RPMI8226 (cell line): ENCODE measurements at regions not wholly inside any gene's neighbourhood (a gene's known extent, or its start where the extent isn't known, plus 50 kb on each side); places are given as distances from the start of the nearest gene placed in this dataset.

Experiments
- DNase-seq: peaks from one replicate; pipeline ENCODE4 v3.0.0-alpha.2; 2015

DNA sequence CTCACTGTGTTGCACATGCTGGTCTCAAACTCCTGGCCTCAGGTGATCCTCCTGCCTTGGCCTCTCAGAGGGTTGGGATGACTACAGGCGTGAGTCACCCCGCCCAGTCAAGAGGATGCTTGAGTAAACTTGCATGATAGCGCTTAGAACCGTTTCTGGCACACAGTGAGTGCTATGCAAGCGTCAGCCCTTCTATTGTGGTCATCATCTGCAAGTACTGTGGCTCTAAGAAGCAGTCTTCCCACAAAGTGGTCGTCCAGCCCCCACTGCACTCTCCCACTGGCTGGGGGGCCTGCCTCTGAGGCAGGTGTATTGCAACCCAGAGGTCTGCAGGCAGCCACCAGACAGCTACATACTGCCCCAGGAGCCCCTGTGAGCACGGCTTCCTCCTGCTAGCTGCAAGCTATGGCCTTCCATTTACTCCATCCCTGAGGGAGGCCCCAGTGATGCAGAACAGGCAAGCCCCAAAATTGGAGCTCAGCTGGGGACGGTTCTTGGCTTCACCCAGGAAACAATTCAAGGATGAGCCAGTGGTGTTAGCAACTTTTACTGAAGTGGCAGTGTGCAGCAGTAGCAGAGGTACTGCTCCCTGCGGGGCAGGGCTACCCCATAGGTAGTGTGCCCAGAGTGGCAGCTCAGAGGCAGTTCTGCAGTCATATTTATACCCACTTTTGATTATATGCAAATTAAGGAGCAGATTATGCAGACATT, 95.4 kb downstream of the LSM3 start:
- no peak for DNase-seq

DNA sequence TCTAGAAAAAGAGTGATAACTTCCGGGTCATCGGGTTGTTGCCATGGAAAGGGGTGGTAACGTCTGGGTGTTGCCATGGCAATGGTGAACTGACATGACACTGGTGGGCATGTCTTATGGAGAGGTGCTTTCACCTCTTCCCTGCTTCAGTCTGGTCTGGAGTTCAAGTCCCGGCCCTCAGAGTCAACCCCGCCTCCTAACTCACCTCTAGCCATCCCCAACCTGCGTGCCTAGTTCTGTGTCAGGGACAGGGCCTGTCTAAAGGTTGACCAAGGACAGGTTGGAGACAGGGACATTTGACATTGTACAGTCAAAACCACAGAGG, 96.0 kb downstream of the LSM3 start:
- peak; percentile 17 for DNase-seq

GRCh38 chr3:14274999-14275961, 96.7 kb downstream of the LSM3 start:
- peak; percentile 48 for DNase-seq

- no peak for DNase-seq
These were observed 97.6 kb downstream of the LSM3 start for GRCh38 chr3:14275962-14276909.

GRCh38 chr3:14277557-14277956, 98.9 kb downstream of the LSM3 start:
- no peak for DNase-seq

DNA sequence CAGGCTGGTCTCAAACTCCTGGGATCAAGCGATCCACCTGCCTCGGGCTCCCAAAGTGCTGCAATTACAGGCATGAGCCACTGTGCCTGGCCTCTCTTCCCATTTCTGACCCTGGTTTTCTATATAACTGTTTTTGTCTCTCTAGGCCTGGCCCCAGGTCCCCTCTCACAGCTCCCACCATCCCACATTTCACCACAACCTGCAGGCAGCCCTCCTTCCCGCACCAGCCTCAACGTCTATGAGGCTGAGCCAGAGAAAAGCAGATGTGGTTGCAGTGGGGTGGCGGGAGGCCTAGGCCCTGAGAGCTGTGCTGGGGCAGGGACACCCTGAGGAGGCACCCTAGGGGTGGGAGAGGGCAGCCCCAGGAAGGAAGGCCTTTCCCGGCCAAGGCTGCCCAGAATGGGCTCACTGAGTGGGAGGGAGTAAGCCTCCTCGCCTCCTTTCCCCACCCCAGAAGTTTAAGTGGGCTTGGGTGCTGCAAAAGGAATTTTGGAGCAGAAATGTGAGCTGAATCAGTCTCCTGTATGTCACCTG, 99.7 kb downstream of the LSM3 start:
- no peak for DNase-seq

DNA sequence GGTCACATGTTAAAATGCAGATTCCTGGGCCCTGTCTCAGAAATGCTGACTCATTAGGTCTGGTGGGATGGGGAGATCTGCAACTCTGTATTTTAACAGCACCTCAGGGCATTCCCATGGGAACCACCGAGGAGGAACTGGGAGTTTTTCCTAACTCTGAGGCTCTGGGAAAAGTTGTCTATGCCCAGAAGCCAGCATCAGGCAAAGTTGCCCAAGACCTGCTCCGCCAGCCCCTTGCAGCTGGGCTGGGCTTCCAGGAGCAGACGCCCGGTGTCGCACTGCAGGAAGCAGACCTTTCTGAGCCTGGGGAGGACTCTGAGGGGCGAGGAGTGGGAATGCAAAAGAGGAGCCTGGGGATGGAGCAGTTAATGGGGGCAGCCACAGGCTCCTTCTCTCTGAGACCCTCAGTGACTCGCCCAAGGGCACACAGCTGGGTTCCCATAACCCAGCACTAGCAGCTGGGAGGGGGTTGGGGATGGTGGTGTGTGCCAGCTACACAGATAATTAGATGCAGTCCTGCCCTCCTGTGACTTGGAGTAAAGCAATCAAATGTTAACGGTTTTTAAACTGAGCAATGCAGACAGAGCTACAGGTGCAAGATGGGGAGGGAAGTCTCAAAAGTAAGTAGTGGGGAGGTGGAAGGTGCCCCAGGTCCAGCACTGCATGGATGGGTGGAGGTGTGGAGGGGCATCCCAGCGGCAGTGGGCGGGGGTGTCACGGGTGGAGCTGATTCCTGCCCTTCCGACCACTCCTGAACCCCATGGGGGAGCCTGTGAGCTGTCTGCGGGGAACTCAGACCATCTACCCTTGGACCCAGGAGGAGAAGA, 100.4 kb downstream of the LSM3 start:
- DNase-seq: peak; percentile 42

DNA sequence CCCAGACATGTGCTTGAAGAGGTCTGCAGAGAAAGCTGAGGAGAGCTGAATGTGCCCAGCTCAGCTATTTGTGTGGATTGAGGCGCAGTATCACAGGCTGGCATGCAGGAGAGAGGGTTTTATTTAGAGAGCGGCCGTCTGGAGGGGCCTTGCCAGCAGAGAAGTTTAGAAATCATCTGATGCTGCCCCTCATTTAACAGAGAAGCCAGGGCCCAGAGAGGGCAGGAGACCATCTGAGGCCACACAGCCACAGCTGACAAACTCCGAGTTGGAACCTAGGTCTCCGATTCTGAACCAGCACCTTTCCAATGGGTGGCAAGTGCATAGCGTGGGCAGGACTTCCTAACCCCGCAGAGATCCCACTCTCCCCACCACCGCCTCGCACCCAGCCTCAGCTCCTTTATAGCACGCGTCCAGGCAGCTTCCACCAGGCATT, 101.0 kb downstream of the LSM3 start:
- DNase-seq: peak; percentile 57

DNA sequence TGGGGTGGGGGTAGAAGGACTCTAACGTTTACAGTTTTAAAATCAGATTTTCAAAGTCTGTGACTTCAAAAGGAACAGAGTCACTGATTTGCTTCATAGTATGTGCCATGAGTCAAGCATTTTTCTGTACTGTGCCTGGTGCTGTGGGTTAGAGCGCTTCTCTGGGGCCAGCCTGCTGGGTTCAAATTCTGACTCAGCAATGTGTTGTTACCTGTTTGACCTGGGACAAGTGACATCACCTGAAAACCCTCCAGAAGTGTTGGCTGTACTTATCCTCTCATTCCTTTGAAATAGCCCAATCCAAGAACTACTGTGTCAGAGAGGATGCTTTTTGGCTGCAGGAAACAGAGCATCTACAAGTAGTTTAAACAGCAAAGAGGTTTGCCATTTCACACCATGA, 101.7 kb downstream of the LSM3 start:
- peak; percentile 20 for DNase-seq

DNA sequence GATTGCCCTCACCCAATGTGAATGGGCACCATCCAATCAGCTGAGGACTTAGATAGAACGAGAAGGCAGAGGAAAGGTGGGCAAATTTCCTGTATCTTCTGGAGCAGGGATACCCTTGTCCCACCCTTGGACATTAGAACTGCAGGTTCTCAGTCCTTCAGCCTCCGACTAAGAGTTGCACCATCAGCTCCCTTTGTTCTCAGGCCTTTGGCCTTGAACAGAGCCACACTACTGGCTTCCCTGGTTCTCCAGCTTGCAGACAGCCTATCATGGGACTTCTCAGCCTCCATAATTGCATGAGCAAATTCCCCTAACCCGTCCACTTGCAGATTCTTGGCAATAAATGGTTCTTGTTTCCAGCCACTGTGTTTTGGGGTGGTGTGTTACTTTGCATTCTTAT, 102.4 kb downstream of the LSM3 start:
- no peak for DNase-seq

DNA sequence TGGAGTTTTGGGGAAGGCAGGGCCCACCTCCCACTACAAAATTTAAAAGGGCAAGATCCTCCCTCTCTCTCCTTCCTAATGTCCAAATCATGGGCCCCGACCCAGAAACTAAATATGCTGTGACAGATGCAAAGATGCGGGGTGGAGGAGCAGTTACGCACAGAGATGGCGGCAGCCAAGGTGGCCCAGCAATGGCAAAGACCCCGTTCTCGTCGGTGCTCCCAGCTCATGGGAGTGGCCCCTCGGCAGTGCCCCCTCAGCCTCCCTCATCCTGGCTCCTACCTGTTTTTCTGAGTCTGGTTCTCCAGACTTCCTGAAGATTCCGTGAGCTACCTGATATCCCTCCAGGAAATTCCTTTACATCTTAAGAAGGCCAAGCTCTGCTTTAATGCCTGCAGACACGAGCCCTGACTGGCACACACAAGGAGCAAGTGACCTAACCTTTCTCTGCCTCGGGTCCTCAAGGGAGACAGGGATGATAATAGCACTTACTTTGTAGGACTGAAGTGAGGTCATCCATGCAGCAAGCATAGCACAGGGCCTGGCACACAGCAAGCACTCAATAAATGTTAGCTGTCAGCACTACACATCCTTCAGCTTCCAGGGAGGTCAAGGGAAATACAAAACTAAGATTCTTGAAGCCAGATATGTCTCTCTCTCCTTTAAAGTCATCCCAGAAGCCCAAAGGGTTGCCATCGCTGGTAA, 103.5 kb downstream of the LSM3 start:
- DNase-seq: no peak

DNA sequence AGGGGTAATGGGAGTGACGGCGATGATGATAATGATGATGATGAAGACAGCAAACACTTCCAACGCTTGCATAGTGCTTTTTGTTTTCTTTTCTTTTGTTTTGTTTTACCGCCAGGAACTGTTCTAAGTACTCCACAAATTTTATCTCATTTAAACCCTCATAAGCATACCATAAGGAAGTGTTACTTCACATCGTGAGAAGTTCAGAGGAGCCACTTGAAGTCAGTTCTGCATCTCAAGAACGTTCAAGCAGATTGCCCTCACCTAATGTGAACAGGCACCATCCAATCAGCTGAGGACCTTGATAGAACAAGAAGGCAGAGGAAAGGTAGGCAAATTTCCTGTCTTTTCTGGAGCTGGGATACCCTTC, 104.1 kb downstream of the LSM3 start:
- no peak for DNase-seq

DNA sequence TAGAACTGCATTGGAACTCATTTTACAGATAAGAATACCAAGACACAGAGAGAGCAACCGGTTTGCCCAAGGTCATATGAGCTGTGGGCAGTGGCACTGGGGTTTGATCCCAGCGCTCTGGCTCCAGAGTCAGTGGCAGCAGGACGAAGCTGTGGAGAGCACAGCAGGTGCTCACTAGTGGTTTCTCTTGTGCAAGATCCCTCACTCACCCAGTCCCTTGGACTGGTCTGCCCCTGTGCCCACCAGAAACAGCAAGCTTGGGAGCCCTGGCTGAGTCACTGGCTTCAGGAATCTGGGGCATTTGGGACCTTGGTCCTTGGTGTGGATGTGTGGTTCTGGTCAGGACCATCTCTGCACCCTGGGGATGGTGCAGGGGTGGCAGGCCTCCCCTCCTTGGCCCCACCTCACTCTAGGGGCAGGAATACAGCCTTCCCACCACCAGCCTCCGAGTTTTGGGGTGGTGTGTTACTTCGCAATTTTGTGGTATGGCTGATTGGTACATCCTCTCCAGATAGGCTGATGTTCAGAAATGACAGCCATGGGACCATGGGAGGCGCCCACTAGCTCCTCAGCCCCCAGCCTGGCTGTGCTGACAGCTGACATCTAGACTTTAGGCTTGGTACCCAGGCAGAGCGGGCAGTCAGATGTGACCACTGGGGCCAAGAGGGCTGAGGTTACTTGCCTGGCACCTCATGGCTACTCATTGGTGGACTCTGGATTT, 104.6 kb downstream of the LSM3 start:
- DNase-seq: no peak

DNA sequence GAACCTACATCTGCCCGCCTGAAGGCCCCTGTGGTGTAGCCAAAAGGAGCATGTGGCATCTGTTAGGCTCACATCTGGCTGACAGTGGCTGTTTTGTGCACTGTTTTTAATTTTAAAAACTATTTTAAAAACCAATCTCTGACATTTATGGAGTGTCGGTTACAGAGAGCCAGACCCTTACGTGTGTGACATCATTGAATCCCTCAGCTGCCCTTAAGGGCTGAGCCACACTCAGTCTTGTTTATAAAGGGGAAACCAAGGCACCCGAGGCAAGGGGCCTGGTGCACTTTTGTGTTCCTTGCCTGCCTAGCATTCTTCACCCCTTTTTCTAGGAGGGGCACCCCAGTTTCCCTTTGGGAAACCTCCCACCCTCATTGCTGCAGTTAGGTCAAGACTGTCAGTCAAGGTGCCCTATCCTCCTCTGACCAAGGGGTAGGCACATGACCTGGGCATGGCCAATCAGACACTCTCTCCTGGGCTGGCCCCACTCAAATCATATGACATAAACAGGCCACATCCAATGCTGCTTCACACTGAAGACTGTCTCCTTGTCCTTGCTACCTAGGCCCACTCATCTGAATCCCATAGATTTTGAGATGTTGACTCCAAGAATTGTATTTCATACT, 105.3 kb downstream of the LSM3 start:
- DNase-seq: no peak

DNA sequence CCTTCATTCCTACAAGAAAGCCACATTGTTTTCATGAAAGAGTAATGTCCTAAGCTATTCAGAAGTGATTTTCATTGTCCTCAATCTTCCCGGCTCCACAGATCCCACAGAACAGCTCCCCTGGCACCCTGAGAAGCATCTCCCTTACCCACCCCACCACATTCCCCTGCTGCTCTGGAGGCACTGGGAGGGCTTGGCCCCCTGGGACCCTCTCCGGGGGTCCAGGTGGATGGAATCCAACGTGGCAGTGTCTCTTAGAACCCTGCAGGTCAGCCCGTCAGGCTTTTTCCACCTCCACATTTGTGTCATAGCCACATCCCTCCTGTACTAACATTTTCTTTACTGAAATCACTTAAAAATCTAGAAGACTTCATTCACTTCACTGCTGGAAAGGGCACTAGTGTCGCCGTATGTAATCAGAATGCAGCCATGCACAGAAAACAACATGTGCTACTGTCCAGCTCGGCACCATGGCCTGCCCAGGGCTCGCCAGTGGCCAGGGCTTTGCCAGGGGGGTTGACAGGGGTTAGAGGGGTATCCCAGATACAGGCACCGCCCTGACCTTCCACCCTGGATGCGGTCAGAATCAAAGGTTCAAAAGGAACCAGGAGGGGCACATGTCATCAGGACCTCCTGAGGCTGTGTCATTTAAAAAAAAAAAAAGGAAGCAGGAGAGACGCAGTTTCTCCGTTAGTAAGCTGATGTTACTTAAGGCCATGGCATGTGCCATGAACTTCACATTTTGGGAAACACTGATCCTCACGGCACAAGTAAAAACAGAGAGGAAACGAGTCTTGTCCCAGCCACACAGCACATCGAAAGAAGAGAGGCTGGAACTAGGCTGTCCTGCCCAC, 106.3 kb downstream of the LSM3 start:
- no peak for DNase-seq

DNA sequence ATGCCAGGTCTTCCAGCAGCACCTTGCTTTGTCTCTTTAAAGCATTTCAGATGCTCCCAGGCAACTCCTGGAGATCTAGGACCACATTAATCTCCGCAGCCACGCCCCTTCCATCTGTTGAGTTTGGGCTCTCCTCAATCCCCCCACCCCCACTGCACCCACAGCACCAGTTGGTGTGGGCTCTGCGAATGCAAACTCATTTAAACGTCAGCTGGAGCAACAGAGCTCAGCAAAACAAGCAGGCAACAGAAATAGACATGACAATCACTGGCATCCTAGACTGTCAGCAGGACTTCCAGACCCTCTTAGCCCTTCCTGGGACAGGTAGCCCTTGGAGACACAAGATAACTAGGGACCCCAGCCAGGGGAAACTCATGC, 106.9 kb downstream of the LSM3 start:
- peak; percentile 61 for DNase-seq

DNA sequence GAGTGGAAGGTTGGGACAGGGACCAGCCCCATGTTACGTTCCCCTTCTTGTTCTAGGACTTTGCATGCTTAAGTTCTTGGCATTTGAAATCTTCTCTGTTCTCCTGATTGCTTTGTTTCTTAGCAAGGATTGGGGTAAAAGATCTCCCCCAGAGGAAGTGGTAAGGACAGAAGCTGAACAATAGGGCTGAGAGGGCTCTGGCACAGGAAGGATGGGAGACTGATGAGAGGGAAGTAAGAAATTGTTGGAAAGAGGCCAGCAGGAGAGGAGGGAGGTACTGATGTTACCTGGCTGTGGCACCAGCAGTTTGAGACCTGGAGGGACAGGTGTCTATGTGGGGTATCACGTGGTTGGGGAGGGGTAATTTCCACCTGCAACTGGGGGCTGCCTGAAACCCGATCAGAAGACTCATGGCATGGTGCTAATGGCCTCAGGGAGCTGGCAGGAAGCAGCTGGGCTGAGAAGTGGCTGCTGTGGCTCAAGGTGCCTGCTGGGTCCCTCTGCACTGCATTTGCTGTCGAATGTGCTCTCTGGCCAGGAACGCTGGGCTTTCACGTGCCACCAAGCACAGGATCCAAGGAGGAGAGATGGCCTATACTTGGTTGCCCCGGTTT, 108.4 kb downstream of the LSM3 start:
- peak; percentile 85 for DNase-seq

- no peak for DNase-seq
These were observed 109.7 kb downstream of the LSM3 start for GRCh38 chr3:14288177-14288788.
